HG03565 (cell line): ENCODE measurements at regions not wholly inside any gene's neighbourhood (a gene's known extent, or its start where the extent isn't known, plus 50 kb on each side); places are given as distances from the start of the nearest gene placed in this dataset.
A peak's percentile ranks its signal among the peaks of the same experiment; 100 is the strongest.
"Not testable (repeated sequence)": the region's sequence is repeated elsewhere in the genome, so short reads cannot be mapped to it uniquely, and the experiment has no call there.

Experiments used
- ATAC-seq: cut with Tn5 transposase; IDR thresholded peaks from one replicate; pipeline ENCODE4 v1.9.1; 2021; ENCODE audit warnings: mild to moderate bottlenecking, moderate library complexity; ENCODE audit not compliant: unreplicated experiment

DNA sequence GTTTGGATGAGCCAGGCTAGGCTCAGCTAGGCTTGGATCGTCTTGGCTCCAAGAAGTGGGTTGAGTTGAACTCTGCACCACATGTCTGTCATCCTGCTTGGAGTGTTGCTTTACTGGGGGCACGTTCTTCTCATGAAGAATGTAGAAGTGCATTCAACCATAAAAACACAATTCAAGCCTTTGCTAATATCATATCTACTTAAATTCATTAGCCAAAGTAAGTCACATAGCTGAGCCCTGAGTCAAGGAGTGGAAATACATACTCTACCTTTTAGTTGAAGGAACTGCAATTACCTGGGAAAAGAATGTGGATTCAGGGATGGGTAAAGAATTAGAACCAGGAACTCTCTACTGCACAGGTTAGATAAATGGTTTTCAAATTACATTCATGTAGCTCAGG lies 360.4 kb upstream of the KCNH7 start:
- ATAC-seq: no peak

DNA sequence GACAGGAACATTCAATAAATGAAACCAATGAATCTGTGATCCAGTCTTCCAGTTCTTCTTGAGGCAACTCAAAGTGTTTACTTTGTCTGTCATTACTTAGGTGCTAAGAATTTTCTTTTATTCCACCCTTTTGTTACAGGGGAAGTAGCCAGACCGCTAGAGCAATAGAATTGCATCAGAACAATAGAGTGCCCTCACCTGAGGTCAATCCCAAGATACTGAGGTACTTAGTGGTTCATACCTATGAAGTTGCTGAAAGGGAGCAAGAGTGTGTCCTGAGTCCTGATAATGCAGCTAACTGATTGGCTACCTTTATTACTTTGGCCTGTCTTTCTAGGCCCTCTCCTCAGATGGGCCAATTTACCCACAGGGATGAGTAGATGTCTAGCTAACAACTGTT lies 359.4 kb upstream of the KCNH7 start:
- ATAC-seq: no peak

GRCh38 chr2:163191372-163191771 lies 352.8 kb upstream of the KCNH7 start:
- peak; percentile 40 for ATAC-seq

DNA sequence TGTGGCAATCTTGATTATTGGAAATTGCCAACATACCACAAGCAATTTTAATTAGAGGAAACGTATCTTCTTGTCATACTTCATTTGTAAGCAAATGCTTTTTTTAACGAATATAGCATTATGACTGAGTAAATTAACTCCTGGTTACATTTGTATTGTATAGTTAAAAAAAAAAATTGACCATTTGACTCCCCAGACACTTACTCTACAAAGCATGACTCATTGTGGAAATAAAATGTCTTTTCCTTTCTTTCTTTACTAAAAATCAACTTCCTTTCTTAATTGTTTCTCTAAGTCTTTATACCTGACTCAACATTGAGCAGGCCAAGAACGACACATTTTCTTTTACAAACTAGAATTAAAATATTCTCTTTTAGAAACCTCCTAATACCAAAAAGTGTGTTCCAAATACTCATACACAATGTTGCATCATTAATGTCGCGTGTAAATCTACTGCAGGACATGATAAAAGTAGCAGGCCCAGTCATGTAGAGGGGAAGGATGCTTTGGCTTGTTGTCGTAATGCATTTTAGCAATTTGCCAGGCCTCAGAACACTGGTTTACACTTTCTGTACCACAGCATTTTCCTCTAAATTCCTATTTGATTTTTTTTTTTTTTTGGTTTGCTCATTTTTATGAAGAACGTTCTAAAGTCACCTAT lies 349.6 kb upstream of the KCNH7 start:
- no peak for ATAC-seq

DNA sequence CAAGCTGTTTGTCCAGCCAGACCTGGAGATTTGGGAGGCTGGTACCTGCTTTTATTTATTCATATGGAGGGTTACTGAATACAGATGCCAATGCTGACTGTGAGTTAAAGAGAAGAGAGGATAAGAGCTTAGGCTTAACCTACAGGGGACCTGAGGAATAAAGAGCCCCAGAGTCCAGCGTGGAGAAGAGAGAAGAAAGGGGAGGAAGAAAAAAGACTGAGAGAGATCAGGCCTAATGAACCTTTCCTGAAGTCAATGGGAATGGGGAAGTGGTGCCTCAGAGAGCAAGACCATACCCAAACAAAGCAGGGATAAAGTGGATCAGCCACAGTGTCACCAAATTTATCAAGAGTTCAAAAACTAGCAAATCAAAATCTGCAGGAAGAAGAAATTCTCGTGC lies 348.6 kb upstream of the KCNH7 start:
- no peak for ATAC-seq

DNA sequence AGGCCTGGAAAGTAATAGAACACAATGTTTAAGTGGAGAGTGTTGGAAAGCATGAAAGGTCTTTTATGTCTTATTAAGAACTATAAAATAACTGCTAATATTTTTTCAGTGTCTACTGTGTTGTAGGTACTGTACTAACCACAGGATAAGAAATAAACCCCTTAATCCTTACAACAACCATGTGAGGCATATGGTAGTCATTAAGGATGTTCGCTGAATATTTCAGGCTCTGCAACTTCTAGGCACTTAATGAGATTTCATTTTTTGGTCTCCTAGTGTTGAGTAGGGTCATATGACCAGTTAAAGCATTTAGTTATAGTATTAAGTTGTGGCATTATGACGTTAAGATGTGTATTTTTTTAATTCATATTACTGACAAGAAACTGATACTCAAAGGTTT lies 346.6 kb upstream of the KCNH7 start:
- no peak for ATAC-seq

DNA sequence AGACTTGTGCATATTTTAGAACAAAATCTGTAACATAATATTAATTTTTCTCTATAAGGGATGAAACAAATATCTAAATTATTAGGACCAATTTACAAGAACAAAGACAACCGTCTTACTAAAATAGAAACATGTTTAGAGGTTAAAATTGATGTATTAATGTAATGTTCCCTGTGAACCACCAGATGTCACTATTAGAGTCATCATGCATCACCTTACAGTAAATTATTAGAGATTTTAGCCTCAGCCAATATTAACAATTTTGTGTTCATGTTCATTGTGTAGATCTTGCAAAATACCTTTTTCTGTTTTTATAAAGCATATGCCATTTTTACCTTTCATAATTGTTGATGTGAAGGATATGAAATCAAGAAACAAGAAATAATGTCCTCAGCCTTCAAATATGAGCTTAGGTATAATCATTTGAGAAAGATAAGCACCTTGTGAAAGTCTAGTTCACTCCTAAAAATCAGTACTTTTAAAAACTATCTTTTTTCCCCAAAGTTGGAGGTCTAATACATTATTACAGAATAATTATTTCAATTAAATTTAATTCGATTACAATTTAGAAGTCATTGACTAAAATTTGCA lies 344.3 kb upstream of the KCNH7 start:
- ATAC-seq: peak; percentile 78

GRCh38 chr2:163177592-163177991 lies 339.0 kb upstream of the KCNH7 start:
- ATAC-seq: no peak

DNA sequence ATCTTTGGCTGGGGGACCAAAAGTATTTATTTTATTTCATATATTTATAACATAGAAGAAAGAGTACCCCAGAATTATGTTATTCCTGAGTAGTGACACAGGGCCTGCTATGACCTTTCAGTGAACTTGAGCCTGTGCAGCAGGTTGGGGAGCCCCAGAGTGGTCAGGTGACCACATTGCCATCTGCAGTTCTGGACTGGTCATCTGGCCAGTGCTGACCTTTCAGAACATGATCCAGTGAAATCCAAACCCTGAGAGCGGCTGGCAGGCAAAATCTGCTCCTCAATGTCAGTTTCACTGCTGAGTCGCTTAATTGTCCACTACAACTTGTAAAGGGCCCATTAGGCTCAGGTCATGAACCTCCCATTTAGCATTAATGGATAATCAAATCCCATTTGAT lies 336.7 kb upstream of the KCNH7 start:
- ATAC-seq: no peak

DNA sequence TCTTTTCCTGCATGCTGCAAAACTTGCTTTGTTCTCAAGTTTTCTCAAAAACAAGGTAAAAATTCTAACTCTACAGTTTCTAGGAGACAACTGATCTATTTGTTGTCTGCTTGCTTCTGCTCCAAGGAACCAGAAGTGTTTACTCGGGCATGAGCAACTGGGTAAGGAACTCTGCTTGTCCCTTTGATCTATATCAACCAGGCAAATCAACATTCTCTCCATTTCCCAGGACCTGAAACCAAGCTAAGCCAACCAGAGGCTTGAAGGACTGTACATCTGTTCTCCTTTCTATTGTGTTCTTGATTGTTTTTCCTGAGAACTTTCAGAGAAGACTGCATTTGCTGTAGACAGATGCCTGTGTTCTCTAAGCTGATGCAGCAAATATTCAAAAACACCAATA lies 335.0 kb upstream of the KCNH7 start:
- no peak for ATAC-seq

- no peak for ATAC-seq
Observed at GRCh38 chr2:163171786-163172530, 333.4 kb upstream of the KCNH7 start.

GRCh38 chr2:163157891-163158496 lies 319.4 kb upstream of the KCNH7 start:
- ATAC-seq: no peak

DNA sequence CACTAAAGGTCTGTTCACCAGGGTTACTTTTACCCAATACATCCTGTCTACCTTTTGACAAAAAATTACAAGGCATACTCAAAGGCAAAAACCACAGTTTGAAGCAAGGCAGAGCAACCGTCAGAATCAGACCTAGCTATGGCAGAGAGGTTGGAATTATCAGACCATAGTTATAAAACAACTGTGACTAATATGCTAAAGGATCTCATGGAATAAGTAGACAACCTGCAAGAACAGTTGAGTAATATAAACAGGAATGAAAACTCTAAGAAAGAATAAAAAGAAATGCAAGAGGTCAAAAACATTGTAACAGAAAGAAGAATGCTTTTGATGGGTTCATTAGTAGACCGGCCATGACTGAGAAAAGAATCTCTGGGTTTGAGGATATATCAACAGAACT lies 318.8 kb upstream of the KCNH7 start:
- ATAC-seq: no peak

GRCh38 chr2:163155925-163156324 lies 317.4 kb upstream of the KCNH7 start:
- no peak for ATAC-seq

DNA sequence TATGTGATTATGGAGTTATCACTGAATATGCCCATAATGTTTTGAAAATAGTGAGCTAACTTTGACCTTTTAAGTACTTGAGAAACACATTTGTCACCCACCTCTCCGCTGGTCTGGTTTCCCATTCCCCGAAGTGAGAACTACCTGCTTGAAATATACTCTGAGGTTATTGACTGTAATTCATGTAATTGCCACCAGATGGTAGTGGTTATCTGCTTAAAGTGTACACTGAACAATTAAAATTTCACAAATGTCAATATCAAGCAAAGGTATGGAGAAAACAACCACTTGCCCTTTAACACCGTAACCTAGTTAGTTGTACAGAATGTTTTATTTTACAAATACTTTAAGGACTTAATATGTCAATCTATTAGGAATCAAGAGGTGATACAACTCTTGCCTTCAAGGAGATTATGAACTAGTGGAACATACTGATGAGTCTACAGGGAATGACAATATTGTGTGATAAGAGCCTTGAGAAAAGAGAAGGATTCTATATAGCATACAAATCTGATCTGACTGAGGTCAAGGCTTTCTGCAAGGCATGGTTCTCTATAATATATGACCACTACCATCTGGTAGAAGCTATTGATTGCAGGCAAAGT lies 316.8 kb upstream of the KCNH7 start:
- ATAC-seq: peak; percentile 93

- ATAC-seq: no peak
Observed at GRCh38 chr2:163142618-163143017, 304.1 kb upstream of the KCNH7 start.

DNA sequence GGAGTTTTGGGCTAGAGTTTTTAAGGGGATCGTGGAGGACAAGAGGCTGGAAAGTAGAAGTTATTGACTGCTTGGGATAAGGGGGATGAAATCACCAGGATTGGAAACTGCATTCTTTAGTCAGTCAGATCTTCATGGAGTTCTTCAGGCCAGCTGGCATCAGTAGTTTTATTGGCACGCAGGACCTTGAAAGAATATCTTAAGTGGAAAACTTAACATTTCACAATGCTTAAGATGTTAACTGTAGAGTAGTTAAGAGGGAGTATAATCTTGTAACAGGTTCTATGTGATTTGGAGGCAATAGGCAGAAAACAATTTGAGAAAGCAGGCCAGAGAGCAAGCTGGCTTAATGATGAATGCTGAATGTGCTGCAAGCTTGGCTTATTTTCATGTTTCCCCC lies 300.4 kb upstream of the KCNH7 start:
- ATAC-seq: no peak

GRCh38 chr2:163135256-163135655 lies 296.7 kb upstream of the KCNH7 start:
- ATAC-seq: no peak

DNA sequence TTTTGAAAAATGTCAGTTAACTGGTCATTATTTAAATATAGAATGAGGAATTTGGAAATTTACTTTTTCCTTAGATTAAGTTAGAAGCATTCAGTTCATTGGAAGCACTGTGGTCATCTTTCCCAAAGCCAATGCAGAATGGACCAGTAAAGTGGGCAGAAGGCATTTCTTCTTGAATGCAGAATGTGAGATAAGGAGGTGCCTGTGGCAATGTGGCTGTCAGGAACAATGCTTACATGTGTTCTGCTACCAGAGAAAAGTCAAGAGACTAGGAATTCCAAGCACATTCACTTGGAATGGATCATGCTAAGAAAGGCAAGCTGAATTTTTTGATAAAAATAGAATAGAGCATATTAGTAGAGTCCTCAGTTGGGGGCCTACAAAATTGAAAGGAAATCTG lies 295.0 kb upstream of the KCNH7 start:
- ATAC-seq: no peak

GRCh38 chr2:163132850-163133249 lies 294.3 kb upstream of the KCNH7 start:
- ATAC-seq: no peak

- ATAC-seq: not testable (repeated sequence)
Observed at GRCh38 chr2:163132207-163132606, 293.6 kb upstream of the KCNH7 start.

- ATAC-seq: no peak
Observed at GRCh38 chr2:163123526-163123925, 285.0 kb upstream of the KCNH7 start.
